Lower leg skin (tissue), 3 donors: ENCODE measurements at regions not wholly inside any gene's neighbourhood (a gene's known extent, or its start where the extent isn't known, plus 50 kb on each side); places are given as distances from the start of the nearest gene placed in this dataset.

Experiments used
- POLR2A ChIP-seq, 2 donors: fragments of 450-650 bp; IDR thresholded peaks; one replicate each; pipeline ENCODE4 v1.6.1; 2016 to 2017; ENCODE audit warnings: antibody characterized with exemption in 2 of 2, mild to moderate bottlenecking in 1 of 2, moderate library complexity in 1 of 2
- TF ChIP-seq, protein P1 (sequence below), 3 donors: fragments of 450-650 bp; IDR thresholded peaks; one replicate each; pipeline ENCODE4 v1.5.1; 2016; ENCODE audit warnings: antibody characterized with exemption in 3 of 3, mild to moderate bottlenecking in 3 of 3, moderate library complexity in 2 of 3

DNA sequence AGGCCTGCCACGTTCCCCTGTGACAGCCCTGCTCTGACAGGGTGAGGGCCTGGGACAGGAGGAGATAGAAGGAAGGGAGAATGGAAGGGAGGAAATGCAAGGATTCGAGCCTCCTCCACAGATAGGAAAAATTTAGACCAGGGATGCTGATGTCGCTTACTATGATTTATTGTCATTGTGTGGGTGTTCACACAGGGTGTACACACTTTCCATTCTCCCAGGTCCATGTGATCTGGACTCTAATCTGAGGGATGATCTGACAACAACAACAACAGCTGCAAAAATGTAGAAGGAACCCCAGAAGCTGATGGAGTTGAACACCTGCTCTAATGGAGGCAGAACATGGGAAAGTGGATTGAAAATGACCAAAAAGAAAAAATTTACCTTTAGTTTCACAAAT is 231.7 kb upstream of the TNP1 start:
- TF ChIP-seq, protein P1, sequence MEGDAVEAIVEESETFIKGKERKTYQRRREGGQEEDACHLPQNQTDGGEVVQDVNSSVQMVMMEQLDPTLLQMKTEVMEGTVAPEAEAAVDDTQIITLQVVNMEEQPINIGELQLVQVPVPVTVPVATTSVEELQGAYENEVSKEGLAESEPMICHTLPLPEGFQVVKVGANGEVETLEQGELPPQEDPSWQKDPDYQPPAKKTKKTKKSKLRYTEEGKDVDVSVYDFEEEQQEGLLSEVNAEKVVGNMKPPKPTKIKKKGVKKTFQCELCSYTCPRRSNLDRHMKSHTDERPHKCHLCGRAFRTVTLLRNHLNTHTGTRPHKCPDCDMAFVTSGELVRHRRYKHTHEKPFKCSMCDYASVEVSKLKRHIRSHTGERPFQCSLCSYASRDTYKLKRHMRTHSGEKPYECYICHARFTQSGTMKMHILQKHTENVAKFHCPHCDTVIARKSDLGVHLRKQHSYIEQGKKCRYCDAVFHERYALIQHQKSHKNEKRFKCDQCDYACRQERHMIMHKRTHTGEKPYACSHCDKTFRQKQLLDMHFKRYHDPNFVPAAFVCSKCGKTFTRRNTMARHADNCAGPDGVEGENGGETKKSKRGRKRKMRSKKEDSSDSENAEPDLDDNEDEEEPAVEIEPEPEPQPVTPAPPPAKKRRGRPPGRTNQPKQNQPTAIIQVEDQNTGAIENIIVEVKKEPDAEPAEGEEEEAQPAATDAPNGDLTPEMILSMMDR (IDR thresholded peaks at IDR 0.05): no peak
- TF ChIP-seq POLR2A (IDR thresholded peaks at IDR 0.05): no peak
